ENCODE measurements at regions not wholly inside any gene's neighbourhood (a gene's known extent, or its start where the extent isn't known, plus 50 kb on each side); places are given as distances from the start of the nearest gene placed in this dataset.

DNA sequence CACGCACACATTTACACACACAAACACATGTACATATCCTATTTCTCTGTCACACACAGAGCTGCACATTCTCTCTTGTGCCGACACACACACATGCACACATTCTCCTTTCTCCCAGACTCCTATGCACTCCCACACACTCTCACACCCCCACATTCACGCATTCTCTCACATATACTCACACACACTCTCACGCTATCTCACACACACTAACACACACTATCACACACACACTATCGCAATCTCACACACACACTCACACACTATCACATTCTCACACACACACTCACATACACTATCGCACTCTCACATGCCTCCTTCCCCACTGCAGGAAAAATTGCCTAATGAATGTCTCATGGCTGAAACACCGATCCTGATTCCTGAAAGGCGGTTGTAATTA lies 450.7 kb downstream of the AACS start:
- H3K4me3 ChIP-seq, result no peak overlapping the region
- no peak for DNase-seq
- no peaks in the 10 kb centered on the region for H3K36me3 ChIP-seq
- no peaks in the 10 kb centered on the region for H3K4me1 ChIP-seq
- no peaks in the 10 kb centered on the region for H3K27me3 ChIP-seq
- no peak overlapping the region for H3K27ac ChIP-seq
- H3K9me3 ChIP-seq (replicated peaks), result no peaks in the 10 kb centered on the region

DNA sequence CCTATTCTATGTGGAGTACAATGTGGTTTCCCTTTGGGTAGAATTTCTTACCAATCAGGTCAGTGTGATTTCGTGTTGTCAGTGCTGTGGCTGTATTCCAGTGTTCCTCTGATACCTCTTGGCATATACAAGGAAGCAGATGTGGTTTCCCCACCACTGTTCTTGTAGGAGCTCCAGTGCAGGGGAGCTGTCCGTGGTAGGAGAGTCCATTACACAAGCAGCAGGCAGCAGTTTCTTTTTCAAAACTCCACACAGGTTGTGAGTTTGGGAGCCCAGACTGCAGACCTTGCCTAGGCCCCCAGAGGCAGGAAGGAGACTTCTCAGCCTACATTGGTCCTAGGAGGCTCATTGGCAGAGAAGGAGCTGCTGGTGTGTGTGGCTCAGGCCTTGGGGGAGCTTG lies 452.8 kb downstream of the AACS start:
- no peaks in the 10 kb centered on the region for H3K4me1 ChIP-seq
- no peaks in the 10 kb centered on the region for H3K9me3 ChIP-seq (replicated peaks)
- no peak overlapping the region for H3K27ac ChIP-seq
- no peak overlapping the region for H3K4me3 ChIP-seq
- peak in 1 of 2 experiments; percentile 23 for DNase-seq
- no peaks in the 10 kb centered on the region for H3K36me3 ChIP-seq
- H3K27me3 ChIP-seq, result no peaks in the 10 kb centered on the region

DNA sequence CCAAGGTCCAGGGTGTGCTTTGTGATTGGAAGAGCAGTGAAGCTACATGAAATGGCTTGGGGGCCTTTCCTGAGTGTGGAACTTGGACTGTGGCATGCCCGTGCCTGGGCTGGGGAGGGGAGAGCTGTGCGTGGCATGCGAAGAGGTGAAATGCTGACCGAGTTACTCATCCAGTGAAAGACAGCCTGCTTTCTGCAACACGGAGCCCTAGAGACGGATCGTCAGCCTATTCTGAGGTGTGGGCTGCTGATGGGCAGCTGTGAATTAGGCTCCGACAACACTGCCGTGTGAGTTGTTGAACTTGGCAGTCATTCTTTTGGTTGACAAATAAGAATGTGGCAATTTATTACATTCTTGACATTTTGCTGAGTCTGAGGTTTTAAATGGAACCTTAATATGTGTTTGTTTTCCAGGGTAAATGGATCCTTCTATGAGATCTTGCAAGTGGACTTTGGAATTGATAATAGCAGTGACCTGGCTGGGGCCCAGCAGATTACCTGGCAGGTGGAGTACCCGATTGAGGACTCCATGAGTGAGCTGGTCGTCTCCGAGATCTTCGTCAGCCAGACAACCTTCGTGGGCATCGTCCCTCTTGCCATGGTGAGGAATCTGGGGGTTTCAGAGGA lies 453.9 kb downstream of the AACS start:
- Histone ChIP-seq H3K36me3 (no peaks in the 10 kb centered on the region), H3K4me3 (no peak overlapping the region), H3K27ac (no peak overlapping the region), H3K4me1 (no peaks in the 10 kb centered on the region), H3K27me3 (no peaks in the 10 kb centered on the region), H3K9me3 (replicated peaks) (no peaks in the 10 kb centered on the region)
- DNase-seq, result no peak

DNA sequence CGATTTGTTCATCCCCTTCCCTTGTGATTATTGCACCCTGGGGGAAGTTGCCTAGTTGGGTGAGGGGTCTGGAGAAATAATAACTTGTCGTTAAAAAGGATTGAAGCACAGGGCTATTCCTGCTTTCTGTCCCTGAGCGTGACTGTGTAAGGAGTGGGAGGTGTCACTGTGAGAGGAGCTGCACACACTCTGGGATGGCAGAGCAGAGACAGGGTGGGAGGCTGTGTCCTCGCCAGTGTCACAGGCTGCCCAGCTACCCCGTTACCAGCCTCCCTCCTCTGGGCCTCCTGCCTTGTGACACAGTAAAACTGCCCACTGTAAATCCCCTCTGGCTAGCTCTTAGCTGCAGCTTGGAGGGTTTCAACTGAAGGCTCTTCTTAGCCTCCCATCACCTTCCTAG lies 460.6 kb downstream of the AACS start:
- Histone ChIP-seq H3K9me3 (replicated peaks) (no peaks in the 10 kb centered on the region), H3K36me3 (no peaks in the 10 kb centered on the region), H3K4me1 (no peaks in the 10 kb centered on the region), H3K4me3 (no peak overlapping the region), H3K27ac (no peak overlapping the region), H3K27me3 (no peaks in the 10 kb centered on the region)
- no peak for DNase-seq

DNA sequence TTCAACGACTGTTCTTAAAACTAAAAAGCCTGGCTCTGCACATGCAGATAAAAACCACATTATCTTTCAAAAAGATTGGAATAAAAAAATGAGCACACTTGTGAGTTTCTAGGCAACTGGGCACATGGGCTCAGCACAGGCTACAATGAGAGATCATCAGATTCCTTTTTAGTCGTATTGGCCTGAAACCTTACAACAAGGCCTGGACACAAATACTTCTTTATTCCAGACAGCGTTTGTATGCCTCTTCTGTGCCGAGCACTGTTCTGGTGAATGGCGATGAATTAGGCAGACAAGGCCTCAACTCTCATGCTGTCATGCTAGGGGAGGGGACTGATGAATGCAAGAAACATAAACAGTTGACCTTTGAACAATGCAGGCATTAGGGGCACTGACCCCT lies 463.0 kb downstream of the AACS start:
- Histone ChIP-seq H3K4me1 (no peaks in the 10 kb centered on the region), H3K4me3 (no peak overlapping the region), H3K36me3 (no peaks in the 10 kb centered on the region), H3K27me3 (no peaks in the 10 kb centered on the region), H3K27ac (no peak overlapping the region), H3K9me3 (replicated peaks) (no peaks in the 10 kb centered on the region)
- no peak for DNase-seq

DNA sequence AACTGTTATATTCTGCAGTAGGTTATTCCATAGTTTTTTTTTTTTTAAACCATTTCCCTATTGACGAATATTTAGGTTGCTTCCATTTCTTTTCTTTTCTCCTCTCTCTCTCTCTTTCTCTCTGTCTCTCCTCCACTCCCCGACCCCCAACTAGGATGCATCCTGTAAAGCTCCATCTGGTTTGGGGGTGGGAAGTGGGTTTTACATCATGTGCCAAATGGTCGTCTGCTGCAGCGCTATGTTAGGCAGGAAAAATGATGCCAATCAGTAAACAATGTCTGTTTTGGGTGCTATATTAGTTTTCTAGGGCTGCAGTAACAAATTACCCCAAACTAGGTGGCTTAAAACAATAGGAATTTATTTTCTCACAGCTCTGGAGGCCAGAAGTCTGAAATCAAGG lies 465.0 kb downstream of the AACS start:
- no peak for DNase-seq

DNA sequence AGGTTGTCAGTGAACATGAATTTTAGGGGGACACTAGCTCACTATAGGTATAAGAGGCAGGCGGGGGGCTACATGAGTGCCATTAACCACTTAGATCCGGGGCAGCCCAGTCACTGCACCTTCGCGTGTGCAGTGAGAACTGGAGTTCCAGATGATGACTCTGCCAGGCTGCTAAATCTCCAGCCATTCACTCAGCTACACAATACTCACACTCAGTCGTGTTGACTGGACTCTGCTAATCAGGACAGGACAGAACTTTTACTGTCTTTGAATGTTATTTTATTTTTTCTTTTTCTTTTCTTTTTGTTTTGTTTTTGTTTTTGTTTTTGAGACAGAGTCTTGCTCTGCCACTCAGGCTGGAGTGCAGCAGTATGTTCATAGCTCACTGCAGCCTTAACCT lies 465.6 kb downstream of the AACS start:
- no peak overlapping the region for H3K4me3 ChIP-seq
- DNase-seq, result no peak
- no peaks in the 10 kb centered on the region for H3K4me1 ChIP-seq
- no peaks in the 10 kb centered on the region for H3K27me3 ChIP-seq
- H3K36me3 ChIP-seq, result no peaks in the 10 kb centered on the region
- no peak overlapping the region for H3K27ac ChIP-seq
- H3K9me3 ChIP-seq (replicated peaks), result no peaks in the 10 kb centered on the region

More for the DNA sequence above, 465.0 kb downstream of the AACS start:
- Histone ChIP-seq H3K27me3 (no peaks in the 10 kb centered on the region), H3K4me3 (no peak overlapping the region), H3K36me3 (no peaks in the 10 kb centered on the region), H3K27ac (no peak overlapping the region), H3K4me1 (no peaks in the 10 kb centered on the region), H3K9me3 (replicated peaks) (no peaks in the 10 kb centered on the region)

DNA sequence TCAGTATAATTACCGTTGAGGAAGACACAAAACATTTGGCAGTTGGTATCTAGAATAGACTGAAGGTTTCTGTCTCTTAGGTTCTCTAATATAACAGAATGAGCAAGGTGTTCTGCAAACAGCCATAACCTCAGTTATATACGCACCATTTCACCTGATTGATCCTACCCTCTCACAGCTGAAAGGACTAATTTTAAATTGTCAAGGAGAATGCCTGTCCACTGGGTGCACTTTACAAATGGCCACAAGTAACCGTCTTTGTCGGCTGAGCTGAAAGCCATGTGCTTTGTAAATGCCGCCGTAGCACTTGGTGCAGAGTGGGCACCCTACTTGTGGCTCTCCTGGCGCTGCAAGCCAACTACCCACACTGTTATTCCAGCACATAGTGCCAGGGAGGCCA lies 466.3 kb downstream of the AACS start:
- H3K4me3 ChIP-seq, result no peak overlapping the region
- no peak for DNase-seq
- no peaks in the 10 kb centered on the region for H3K36me3 ChIP-seq
- H3K27me3 ChIP-seq, result no peaks in the 10 kb centered on the region
- no peaks in the 10 kb centered on the region for H3K9me3 ChIP-seq (replicated peaks)
- H3K4me1 ChIP-seq, result no peaks in the 10 kb centered on the region
- no peak overlapping the region for H3K27ac ChIP-seq

DNA sequence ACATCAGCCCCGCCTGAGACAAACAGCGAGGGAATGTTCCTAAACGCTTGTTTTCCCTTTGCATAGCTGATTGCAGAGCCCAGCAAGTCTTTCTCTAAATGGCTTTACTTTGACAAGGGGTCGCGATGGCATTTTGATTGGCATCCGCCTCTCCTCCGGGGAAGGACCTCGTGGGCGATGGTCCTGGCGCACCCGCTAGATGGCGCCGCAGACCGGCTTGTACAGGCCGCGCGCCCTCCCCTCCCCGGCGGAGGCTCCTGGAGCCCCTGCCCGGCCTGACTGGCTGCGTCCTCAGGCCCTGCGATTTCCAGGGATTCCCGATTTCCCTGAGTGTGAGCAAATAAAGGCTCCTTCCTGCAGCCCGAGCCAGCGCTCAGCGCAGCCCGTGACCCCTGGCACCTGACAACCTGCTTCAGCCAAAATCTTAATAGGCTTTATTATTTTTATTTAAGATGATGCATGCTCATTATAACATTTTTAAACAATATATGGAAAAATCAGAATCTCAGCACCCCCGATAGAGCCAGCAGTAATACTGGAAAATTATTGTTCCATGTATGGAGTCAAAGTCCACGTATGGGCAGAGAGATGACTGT lies 468.3 kb downstream of the AACS start:
- H3K9me3 ChIP-seq (replicated peaks), result no peaks in the 10 kb centered on the region
- H3K27ac ChIP-seq, result no peak overlapping the region
- no peak overlapping the region for H3K4me3 ChIP-seq
- no peaks in the 10 kb centered on the region for H3K36me3 ChIP-seq
- no peak for DNase-seq
- H3K27me3 ChIP-seq, result no peaks in the 10 kb centered on the region
- H3K4me1 ChIP-seq, result no peaks in the 10 kb centered on the region

DNA sequence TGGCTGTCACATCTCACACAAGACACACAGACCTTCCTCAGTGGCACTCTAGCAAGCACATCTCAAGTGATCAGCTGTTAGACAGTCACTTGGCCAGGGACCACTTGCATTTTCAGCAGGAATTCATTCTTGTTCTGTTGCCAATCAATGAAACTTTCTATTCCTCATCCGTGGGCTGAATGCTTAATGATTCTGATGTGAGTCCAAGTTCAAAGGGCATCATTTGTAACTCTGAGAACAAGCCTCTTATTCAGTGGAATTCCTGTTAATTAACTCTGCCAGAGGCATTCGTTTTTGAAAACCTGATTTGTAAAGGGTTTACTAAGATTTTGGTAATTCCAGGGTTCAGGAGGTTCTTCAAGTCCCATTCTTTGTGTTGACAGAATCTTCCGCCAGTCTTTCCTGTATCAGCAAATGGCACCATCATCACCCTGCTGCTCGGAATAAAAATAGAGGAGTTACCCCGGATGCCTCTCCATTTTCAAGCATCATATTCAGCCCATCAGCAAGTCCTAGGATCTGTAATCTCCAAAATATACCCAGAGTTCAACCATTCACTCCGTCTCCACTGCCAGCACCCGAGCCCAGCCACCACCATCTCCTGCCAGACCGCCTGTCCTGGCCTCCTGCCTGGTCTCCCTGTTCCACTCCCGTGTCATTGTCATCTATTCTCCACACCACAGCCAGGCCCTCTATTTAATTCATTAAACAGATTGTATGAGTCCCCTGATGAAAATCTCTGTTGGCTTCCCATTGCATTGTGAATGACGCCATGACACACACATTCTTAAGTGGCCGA lies 473.4 kb downstream of the AACS start:
- DNase-seq, result no peak
- no peak overlapping the region for H3K4me3 ChIP-seq

DNA sequence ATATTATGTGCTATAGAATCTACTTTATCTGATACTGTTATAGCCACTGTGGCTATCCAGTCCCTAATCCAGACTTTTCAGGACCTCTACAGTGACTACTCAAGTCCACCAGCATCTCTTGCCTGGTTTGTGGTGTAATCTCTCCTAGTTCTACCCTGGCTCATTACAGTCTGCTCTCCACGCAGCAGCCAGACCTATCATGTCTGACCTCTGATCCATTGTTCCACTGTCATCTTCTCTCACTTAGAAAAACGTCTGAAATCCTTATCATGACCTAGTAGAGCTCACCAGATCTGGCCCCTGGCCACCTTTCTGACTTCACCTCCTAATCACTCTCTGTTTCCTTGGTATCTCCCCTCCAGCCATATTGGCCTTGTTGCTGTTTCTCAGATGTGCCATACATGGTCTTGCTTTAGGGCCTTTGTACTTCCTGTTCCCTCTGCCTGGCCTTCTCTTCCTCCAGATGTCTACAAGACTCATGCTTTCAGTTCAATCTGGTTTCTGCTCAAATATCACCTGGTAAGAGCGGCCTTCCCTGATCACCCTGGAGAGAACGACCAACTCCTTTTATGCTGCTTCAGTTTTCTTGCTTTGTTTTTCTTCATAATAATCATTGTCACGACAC lies 475.5 kb downstream of the AACS start:
- Histone ChIP-seq H3K27ac (no peak overlapping the region), H3K4me3 (no peak overlapping the region), H3K27me3 (no peaks in the 10 kb centered on the region), H3K36me3 (no peaks in the 10 kb centered on the region), H3K9me3 (replicated peaks) (no peaks in the 10 kb centered on the region), H3K4me1 (no peaks in the 10 kb centered on the region)
- no peak for DNase-seq

More for the DNA sequence above, 473.4 kb downstream of the AACS start:
- H3K27me3 ChIP-seq, result no peaks in the 10 kb centered on the region
- H3K27ac ChIP-seq, result no peak overlapping the region
- no peaks in the 10 kb centered on the region for H3K9me3 ChIP-seq (replicated peaks)
- H3K36me3 ChIP-seq, result no peaks in the 10 kb centered on the region
- H3K4me1 ChIP-seq, result no peaks in the 10 kb centered on the region

DNA sequence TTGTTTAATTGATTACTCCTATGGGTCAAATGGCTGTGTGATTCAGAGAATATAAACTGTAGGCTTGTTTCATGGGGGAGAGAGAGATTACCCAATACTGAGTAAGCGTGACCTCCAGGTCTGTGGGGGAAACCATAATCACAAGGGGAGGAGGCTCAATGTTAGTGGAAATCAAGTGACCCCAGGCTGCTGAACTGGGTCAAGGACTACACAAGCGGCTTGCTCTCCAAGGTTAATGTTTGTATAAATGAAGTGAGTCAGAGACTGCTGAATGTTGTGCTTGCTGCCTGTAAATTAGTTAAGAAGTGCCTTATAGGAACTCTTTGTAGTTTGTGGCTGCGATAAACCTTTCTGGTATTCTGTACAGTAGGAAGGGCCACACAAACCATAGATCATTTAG lies 479.7 kb downstream of the AACS start:
- no peak overlapping the region for H3K27ac ChIP-seq
- no peaks in the 10 kb centered on the region for H3K9me3 ChIP-seq (replicated peaks)
- H3K27me3 ChIP-seq, result no peaks in the 10 kb centered on the region
- no peak overlapping the region for H3K4me3 ChIP-seq
- DNase-seq, result no peak
- no peaks in the 10 kb centered on the region for H3K4me1 ChIP-seq
- H3K36me3 ChIP-seq, result no peaks in the 10 kb centered on the region

DNA sequence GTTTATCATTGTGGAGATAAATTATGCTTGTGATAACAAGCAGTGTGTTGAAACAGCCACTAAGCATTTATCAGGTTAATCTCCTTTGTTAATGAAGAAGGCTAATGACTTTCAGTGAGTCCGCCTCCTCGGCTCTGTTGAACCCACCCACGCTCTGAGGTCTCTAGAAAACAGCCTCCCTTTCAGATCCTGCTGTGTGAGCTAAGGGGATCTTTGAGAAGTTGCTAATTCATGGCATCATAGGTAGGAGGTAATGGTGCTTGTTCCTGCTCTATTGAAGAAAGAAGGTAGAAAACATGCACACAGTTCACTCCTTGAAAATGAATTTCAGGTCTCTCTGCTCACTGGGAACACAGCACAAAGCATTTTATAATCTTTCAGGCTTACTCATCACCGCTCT lies 483.9 kb downstream of the AACS start:
- Histone ChIP-seq H3K4me1 (no peaks in the 10 kb centered on the region), H3K4me3 (no peak overlapping the region), H3K27ac (no peak overlapping the region), H3K9me3 (replicated peaks) (no peaks in the 10 kb centered on the region), H3K27me3 (no peaks in the 10 kb centered on the region), H3K36me3 (no peaks in the 10 kb centered on the region)
- DNase-seq, result no peak

DNA sequence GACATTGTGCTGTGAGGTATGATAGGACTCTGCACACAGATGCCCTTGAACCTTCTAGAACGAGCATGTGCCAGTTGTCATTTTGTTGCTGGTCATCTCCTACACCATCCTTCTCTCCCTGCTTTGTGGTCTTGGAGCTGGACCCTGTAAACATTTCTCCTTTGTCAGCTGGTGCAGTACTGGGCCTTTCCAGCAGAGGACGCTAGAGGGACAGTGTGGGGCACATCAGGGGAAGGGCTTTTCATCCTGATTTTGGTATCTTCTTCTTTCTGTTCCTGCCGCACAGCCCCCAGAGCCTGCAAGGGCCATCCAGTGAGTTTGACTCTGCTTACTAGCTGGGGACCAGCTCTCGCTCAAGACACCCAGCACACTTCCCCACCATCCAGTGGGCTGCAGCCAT lies 484.6 kb downstream of the AACS start:
- H3K4me3 ChIP-seq, result no peak overlapping the region
- no peak overlapping the region for H3K27ac ChIP-seq
- H3K9me3 ChIP-seq (replicated peaks), result no peaks in the 10 kb centered on the region
- H3K36me3 ChIP-seq, result no peaks in the 10 kb centered on the region
- H3K27me3 ChIP-seq, result no peaks in the 10 kb centered on the region
- peak; percentile 17 to 41 for DNase-seq
- no peaks in the 10 kb centered on the region for H3K4me1 ChIP-seq

DNA sequence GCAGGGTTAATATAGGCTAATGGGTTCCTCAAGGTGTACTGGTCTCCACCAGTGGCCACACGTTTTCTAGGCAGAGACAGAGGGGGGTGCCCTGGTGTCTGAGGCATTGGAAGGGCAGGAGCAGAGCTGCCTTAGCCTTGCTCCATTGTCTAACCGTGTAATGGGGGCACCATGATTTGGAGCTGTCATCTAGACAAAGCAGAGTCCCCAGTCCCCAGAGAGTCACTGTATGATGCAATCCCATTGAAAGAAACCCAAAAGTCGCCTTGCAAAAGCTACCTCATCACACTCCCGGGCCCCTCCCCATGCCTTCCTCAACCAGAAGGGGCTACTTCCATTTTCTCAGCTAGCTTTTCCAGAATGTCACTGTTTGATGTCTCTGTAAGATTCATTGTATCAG lies 487.1 kb downstream of the AACS start:
- no peaks in the 10 kb centered on the region for H3K27me3 ChIP-seq
- H3K4me3 ChIP-seq, result no peak overlapping the region
- H3K9me3 ChIP-seq (replicated peaks), result no peaks in the 10 kb centered on the region
- H3K4me1 ChIP-seq, result no peaks in the 10 kb centered on the region
- DNase-seq, result no peak
- H3K36me3 ChIP-seq, result no peaks in the 10 kb centered on the region
- H3K27ac ChIP-seq, result no peak overlapping the region

Data from SJCRH30 (cell line).